Sigmoid colon (tissue), 6 donors: ENCODE measurements at regions not wholly inside any gene's neighbourhood (a gene's known extent, or its start where the extent isn't known, plus 50 kb on each side); places are given as distances from the start of the nearest gene placed in this dataset.

ENCODE experiments used
- DNase-seq: peaks from one replicate; pipeline ENCODE4 v3.0.0-alpha.2; 2019
- H3K27ac ChIP-seq, 4 donors: fragments of 200-600 bp; sonication (generic); one replicate each; pipeline ENCODE4 v1.5.1; 2016 to 2019; ENCODE audit warnings: mild to moderate bottlenecking in 1 of 4
- H3K27me3 ChIP-seq, 3 donors: fragments of 200-600 bp; sonication (generic); one replicate each; pipeline ENCODE4 v1.5.1; 2019; ENCODE audit warnings: mild to moderate bottlenecking in 1 of 3
- H3K36me3 ChIP-seq, 4 donors: fragments of 200-600 bp; sonication (generic); one replicate each; pipeline ENCODE4 v1.5.1; 2016 to 2019
- H3K4me1 ChIP-seq, 4 donors: fragments of 200-600 bp; sonication (generic); one replicate each; pipeline ENCODE4 v1.5.1; 2017 to 2019
- H3K4me3 ChIP-seq, 4 donors: fragments of 200-600 bp; sonication (generic); one replicate each; pipeline ENCODE4 v1.5.1; 2017 to 2019; ENCODE audit warnings: mild to moderate bottlenecking in 2 of 4, moderate library complexity in 1 of 4
- H3K9me3 ChIP-seq, 4 donors: fragments of 200-600 bp in 3 of 4; sonication (generic) in 3 of 4; one replicate each; pipeline versions ENCODE4 v1.5.1 to v1.6.1; 2013 to 2019
- CTCF ChIP-seq, 4 experiments: fragments of 450-650 bp in 3 of 4; fragments of 200-600 bp in 1 of 4; IDR thresholded peaks; one replicate each; pipeline ENCODE4 v1.5.1; 2016 to 2019; ENCODE audit warnings: antibody characterized with exemption in 4 of 4, mild to moderate bottlenecking in 3 of 4, moderate library complexity in 2 of 4
- EP300 ChIP-seq, 4 donors: sonication (generic); formaldehyde crosslinking; IDR thresholded peaks; one replicate each; pipeline ENCODE4 v1.6.1; 2017; ENCODE audit warnings: antibody characterized with exemption in 4 of 4
- POLR2A ChIP-seq, 2 donors: fragments of 450-650 bp; IDR thresholded peaks; one replicate each; pipeline ENCODE4 v1.6.1; 2016; ENCODE audit warnings: antibody characterized with exemption in 2 of 2, mild to moderate bottlenecking in 2 of 2, moderate library complexity in 2 of 2
- POLR2AphosphoS5 ChIP-seq, 4 donors: sonication (generic); formaldehyde crosslinking; IDR thresholded peaks; one replicate each; pipeline ENCODE4 v1.6.1; 2017; ENCODE audit warnings: antibody characterized with exemption in 4 of 4
- WGBS, 2 donors: extraction: QIAGEN DNeasy Blood & Tissue Kit; methylation state at CpG; one replicate each; pipeline ENCODE4 v1.1.7; 2013; 5-methylcytosine and 5-hydroxymethylcytosine counted together
- intact Hi-C: fragments of 100-400 bp; cut with DNase I; formaldehyde crosslinking; loops from one replicate; pipeline ENCODE4 v1.15.1; 2023
- donor health status: healthy with polysubstance abuse.
- donor health status: healthy.

- intact Hi-C loops, result no loop called here
- Histone ChIP-seq H3K4me3 (no peak overlapping the region), H3K36me3 (no peaks in the 10 kb centered on the region), H3K4me1 (no peaks in the 10 kb centered on the region), H3K27me3 (no peaks in the 10 kb centered on the region), H3K27ac (no peak overlapping the region), H3K9me3 (no peaks in the 10 kb centered on the region)
- WGBS, 2 donors, result 75 to 85% methylated on average over 1 of the region's 1 CpG
- DNase-seq, result no peak
- TF ChIP-seq CTCF (IDR thresholded peaks at IDR 0.05) (no peak), POLR2AphosphoS5 (IDR thresholded peaks at IDR 0.05) (no peak), POLR2A (IDR thresholded peaks at IDR 0.05) (no peak), EP300 (IDR thresholded peaks at IDR 0.05) (no peak)
Observed at GRCh38 chr12:58728397-58728796, 191.9 kb downstream of the LRIG3 start.

- no peak for TF ChIP-seq POLR2A (IDR thresholded peaks at IDR 0.05)
- TF ChIP-seq EP300 (IDR thresholded peaks at IDR 0.05), result no peak
- no peak for TF ChIP-seq CTCF (IDR thresholded peaks at IDR 0.05)
- TF ChIP-seq POLR2AphosphoS5 (IDR thresholded peaks at IDR 0.05), result no peak
- Histone ChIP-seq H3K4me1 (no peaks in the 10 kb centered on the region), H3K36me3 (no peaks in the 10 kb centered on the region), H3K27ac (no peak overlapping the region), H3K9me3 (no peaks in the 10 kb centered on the region), H3K4me3 (no peak overlapping the region), H3K27me3 (no peaks in the 10 kb centered on the region)
- DNase-seq, result no peak
- intact Hi-C loops, result no loop called here
Observed at GRCh38 chr12:58731096-58731495, 189.2 kb downstream of the LRIG3 start.

GRCh38 chr12:58732894-58733293, 187.4 kb downstream of the LRIG3 start:
- TF ChIP-seq POLR2AphosphoS5 (IDR thresholded peaks at IDR 0.05), result no peak
- TF ChIP-seq CTCF (IDR thresholded peaks at IDR 0.05), result no peak
- TF ChIP-seq EP300 (IDR thresholded peaks at IDR 0.05), result no peak
- no peak for TF ChIP-seq POLR2A (IDR thresholded peaks at IDR 0.05)
- Histone ChIP-seq H3K9me3 (no peaks in the 10 kb centered on the region), H3K27me3 (no peaks in the 10 kb centered on the region), H3K4me3 (no peak overlapping the region), H3K27ac (no peak overlapping the region), H3K36me3 (no peaks in the 10 kb centered on the region), H3K4me1 (no peaks in the 10 kb centered on the region)
- DNase-seq, result no peak
- intact Hi-C loops, result no loop called here
- WGBS, 2 donors, result 63 to 82% methylated on average over 3 of the region's 3 CpGs

GRCh38 chr12:58741226-58741625, 179.1 kb downstream of the LRIG3 start:
- 92 to 95% methylated on average over 2 of the region's 2 CpGs for WGBS, 2 donors
- no peaks in the 10 kb centered on the region for H3K36me3 ChIP-seq
- H3K27ac ChIP-seq, result no peak overlapping the region
- no peak for DNase-seq
- H3K9me3 ChIP-seq, result peaks cover 0 to 4% (median 0%) of the 10 kb centered on the region in 4 donors
- no peaks in the 10 kb centered on the region for H3K4me1 ChIP-seq
- H3K27me3 ChIP-seq, result no peaks in the 10 kb centered on the region
- no peak overlapping the region for H3K4me3 ChIP-seq
- intact Hi-C loops, result no loop called here
- TF ChIP-seq POLR2AphosphoS5 (IDR thresholded peaks at IDR 0.05) (no peak), POLR2A (IDR thresholded peaks at IDR 0.05) (no peak), EP300 (IDR thresholded peaks at IDR 0.05) (no peak), CTCF (IDR thresholded peaks at IDR 0.05) (no peak)

- Histone ChIP-seq H3K27me3 (no peaks in the 10 kb centered on the region), H3K9me3 (peaks cover 0 to 4% (median 0%) of the 10 kb centered on the region in 4 donors), H3K4me1 (no peaks in the 10 kb centered on the region), H3K4me3 (no peak overlapping the region), H3K27ac (no peak overlapping the region), H3K36me3 (no peaks in the 10 kb centered on the region)
- DNase-seq, result no peak
- TF ChIP-seq POLR2AphosphoS5 (IDR thresholded peaks at IDR 0.05) (no peak), CTCF (IDR thresholded peaks at IDR 0.05) (no peak), EP300 (IDR thresholded peaks at IDR 0.05) (no peak), POLR2A (IDR thresholded peaks at IDR 0.05) (no peak)
- intact Hi-C loops, result no loop called here
- 77% methylated on average over 4 of the region's 4 CpGs for WGBS, 2 donors
Observed at GRCh38 chr12:58745348-58746125, 174.8 kb downstream of the LRIG3 start.
